ENCODE measurements at regions not wholly inside any gene's neighbourhood (a gene's known extent, or its start where the extent isn't known, plus 50 kb on each side); places are given as distances from the start of the nearest gene placed in this dataset.

DNA sequence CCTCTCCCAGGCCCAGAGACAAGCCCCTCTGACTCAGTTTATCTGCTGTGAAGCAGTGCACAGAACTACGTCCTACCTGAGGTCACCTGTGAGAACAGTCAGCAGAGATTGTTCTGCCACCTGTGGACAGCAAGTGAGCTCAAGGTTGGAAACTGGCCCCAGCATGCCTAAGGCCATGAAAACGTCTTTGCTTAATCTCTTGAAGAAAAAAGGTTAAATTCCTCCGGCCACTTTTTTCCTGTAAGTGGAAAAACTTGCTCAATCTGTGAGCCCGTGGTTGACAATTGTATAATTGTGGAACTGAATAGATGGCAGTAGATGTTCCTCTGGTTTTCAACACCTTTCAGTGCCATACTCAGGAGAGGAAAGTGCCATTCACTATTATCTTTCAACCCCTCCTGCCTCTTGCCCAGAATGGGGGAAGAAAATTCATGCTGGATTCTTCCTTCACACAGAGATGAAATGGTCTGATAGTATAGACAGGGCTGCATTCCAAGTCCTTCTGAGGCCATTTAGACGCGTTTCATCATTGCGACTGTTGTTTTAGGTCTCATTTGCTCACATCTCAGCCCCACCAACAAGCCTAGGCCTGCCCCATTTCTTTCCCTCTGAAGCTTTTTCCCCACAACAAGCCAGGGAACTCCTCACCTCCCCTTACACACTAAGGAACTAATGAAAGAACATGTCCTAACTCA is 292.9 kb downstream of the FZD1 start:
- TF ChIP-seq ZNF274 (IDR thresholded peaks at IDR 0.05; ENCODE audit: low read depth, low read length) (no peak), SUZ12 (IDR thresholded peaks at IDR 0.05; ENCODE audit: extremely low read depth, insufficient read depth, insufficient read length) (no peak), YY1 (IDR thresholded peaks at IDR 0.05; ENCODE audit: insufficient read depth, insufficient read length) (no peak)
